ENCODE measurements at regions not wholly inside any gene's neighbourhood (a gene's known extent, or its start where the extent isn't known, plus 50 kb on each side); places are given as distances from the start of the nearest gene placed in this dataset.

- DNase-seq (ENCODE audit: low read depth): no peak
These were observed 51.4 kb upstream of the TMEM132E start for GRCh38 chr17:34527908-34528470.

- no peak for DNase-seq (ENCODE audit: low read depth)
These were observed 52.1 kb upstream of the TMEM132E start for GRCh38 chr17:34527136-34527907.

DNA sequence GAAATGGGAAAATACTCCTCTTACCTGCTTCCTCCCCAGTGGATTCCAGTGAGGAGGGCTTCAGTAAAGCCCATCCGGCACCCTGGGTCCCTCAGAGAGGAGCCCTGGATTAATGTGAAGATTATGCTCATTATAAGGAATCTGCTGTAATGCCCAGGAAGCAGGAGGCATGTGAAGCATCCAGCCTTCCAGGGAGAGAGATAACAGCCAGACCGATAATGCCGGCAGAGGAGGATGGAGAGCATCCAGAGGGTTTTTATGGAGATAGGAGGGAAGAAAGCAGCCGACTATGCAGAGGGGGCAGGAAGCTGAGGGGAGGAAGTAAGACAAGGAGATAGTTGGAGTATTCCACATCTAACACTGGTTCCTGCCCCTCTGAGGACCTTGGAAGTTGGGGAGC, 53.7 kb upstream of the TMEM132E start:
- no peak for DNase-seq (ENCODE audit: low read depth)

- no peak for DNase-seq (ENCODE audit: low read depth)
These were observed 57.4 kb upstream of the TMEM132E start for GRCh38 chr17:34521955-34522354.

- DNase-seq (ENCODE audit: low read depth): no peak
These were observed 60.1 kb upstream of the TMEM132E start for GRCh38 chr17:34519282-34519681.

- DNase-seq (ENCODE audit: low read depth): no peak
These were observed 62.0 kb upstream of the TMEM132E start for GRCh38 chr17:34517406-34517805.

DNA sequence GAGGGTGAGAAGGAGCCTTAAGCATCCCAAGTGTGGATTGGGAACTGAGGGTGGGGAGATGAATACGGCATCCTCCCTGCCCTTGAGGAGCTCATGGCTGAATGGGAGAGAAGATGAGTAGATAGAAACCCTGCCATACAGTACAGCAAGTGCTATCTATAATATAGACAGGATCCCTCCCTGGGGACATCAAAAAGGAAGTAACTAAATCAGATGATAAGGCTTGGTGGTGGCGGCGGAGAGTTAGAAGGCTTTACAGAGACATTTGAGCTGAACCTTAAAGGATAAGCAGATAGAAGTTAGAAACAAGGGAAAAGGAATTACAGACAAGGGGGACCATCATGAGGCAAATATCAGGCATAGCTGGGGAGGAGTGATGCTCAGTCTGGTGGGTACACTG, 67.5 kb upstream of the TMEM132E start:
- DNase-seq (ENCODE audit: low read depth): no peak

DNA sequence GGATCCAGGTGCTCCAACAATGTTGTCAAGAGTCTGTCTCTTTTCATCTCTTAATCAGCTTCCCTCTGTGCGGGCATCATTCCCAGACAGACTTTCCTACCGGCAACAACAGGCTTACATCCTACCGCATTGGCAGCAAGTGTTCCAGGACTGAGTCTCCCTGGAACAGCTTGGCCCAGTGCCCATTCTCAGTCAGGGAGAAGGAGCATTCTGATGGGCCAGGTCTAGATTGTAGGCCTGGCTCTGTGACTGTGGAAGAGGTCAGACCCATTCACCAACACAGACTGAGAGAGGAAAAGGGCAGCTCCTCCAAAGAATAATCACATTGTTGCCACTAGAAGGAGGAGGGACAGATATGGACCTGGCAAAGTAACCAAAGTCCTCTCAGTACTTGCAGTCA, 68.1 kb upstream of the TMEM132E start:
- DNase-seq (ENCODE audit: low read depth): no peak

- no peak for DNase-seq (ENCODE audit: low read depth)
These were observed 74.4 kb upstream of the TMEM132E start for GRCh38 chr17:34504814-34505484.

DNA sequence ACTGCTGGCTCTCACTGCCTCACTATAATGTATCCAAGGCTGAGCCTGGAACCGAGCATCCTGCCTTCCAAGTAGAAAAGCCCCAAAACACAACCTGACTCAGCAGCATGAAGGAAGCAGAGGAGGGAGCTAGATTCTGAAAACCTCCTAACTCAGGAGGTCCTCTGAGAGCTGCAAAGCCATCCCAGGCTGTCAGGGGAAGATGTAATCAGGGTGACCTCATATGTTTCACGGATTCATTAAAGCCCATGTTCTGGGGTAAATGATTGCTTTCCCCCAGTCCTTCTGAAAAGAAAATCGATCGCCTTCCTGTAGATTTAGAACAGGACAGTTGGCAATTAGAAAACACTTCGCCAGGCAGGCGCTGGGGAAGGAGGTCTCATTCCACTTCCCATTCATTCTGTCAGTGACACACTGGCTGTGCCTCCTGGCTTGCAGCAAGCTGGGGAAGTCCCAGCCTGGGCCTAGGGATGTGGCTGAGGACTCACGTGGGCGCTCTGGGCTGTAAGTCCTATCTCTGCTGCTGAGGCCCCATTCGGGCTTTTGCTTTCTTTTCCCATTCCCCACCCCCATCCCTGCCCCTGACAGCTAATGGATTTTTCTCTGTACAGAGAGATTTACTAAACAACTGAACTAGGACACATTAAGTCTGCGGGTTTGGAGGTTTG, 75.7 kb upstream of the TMEM132E start:
- no peak for DNase-seq (ENCODE audit: low read depth)

DNA sequence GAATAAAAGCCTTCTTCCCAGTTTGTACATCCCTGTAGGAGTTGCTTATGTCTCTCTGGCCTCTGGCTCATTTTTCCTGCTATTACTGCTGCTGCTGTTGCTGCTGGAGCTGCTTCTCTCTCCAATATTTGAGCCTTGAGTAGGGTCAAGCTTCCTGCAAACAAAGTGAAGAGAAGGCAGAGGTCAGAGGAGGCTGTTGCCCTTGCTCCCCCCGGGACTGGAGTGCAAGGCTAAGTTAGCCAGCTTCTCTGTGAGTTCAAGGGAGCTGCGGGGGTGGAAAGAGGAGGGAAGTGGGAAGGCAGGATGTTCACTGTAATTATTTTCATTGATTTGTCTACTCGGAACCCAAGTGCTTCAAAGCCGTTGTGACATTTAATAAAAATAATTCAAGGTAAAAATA, 77.0 kb upstream of the TMEM132E start:
- DNase-seq (ENCODE audit: low read depth): no peak

GRCh38 chr17:34499576-34499975, 79.8 kb upstream of the TMEM132E start:
- no peak for DNase-seq (ENCODE audit: low read depth)

DNA sequence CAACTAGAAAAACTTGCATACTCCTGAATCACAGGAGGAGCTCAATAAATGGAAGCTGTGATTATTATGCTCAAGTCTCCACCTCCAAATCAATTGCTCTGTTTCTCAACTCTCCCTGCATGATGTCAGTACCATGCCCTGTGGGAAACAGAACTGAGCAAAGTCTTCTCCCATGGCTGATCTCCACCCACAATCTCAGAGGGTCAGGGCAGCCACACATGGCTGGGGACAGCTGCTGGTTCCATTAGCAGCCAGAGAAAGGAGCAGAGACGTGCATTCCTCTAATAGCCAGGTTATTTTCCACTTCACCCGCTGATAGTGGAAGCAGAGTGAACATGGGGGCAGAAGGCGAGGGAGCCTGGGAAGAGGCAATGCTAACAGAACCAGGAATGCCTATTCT, 85.5 kb upstream of the TMEM132E start:
- DNase-seq (ENCODE audit: low read depth): no peak

DNA sequence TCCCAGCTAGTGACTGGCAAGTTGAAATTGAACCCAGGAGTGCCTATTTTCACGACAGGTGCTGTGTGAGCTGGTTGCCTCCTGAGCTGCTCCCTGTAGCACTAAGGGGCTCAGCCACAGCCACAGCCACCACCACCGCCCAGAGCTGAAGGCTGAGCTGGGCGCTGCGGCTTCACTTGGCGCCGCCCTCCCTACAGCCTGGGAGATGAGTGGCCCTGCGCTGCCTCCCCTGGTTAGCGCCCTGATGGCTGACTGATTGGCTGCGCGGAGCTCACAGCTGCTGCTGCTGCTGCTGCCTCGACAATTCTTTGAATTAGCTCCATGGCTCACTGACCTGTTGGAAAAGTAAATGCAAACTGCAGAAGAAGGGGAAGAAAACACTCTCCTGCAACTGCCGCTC, 91.8 kb upstream of the TMEM132E start:
- no peak for DNase-seq (ENCODE audit: low read depth)

DNA sequence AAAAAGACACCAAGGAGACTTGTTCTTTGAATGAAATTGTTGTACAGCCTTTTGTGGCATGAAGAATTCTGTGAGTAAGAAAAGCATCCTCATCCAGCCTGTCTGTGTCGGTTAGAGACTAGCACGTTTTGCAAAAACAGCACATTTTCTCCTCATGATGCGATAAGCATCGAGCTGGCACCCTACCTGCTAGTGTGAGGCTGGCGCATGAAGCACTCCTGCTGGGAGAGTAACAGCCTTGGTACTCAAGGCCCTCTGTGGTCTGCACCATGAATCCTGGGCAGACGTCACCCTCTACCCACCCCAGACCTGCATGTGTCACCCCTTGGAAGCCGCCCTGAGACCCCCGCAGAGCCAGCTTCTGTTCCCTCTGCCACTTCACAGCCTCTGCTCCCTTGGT, 92.6 kb upstream of the TMEM132E start:
- DNase-seq (ENCODE audit: low read depth): no peak

- DNase-seq (ENCODE audit: low read depth): no peak
These were observed 93.4 kb upstream of the TMEM132E start for GRCh38 chr17:34485999-34486398.

DNA sequence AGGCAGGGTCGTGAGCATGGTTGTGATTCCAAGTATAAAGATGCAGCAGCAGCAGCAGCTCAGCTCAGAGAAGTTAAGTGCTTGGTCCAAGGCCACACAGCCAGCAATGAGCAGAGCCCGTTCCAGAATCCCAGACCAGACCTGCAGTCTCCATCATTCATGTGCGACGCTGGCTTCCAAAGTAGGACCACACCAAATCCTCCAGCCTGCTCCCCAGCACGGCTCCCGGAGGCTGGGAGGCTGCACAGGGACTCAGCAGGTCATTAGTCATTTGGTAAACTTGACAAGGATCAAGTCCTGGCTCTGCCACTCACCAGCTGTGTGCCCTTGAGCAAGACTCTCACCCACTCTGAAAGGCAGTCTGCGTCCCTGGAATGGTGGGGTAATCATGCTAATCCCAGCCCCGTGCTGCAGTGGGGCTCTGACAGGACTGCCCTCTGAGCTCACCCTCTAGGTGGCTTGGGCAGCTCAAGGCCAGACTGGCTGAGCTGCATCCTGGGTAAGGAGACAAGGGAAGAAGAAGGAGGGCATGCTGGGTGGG, 95.1 kb upstream of the TMEM132E start:
- DNase-seq (ENCODE audit: low read depth): no peak

DNA sequence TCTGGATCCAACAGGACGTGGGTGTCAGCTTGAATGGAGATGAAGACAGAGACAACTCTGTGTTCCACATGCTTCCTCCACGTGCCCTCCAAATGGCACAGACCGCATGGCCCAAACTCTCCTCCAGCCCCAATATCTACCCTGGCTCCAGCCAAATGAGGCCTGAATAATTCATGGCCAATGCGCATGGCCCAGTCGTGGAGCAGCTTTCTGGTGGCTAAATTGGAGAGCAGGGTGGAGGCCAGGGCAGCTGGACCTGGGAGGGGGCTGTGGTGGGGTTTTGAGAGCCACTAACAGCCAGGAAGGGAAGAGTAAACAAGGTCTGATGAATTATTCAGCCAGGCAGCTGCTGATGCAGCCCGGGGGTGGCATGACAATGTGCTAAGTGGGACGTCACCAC, 96.7 kb upstream of the TMEM132E start:
- DNase-seq (ENCODE audit: low read depth): no peak

DNA sequence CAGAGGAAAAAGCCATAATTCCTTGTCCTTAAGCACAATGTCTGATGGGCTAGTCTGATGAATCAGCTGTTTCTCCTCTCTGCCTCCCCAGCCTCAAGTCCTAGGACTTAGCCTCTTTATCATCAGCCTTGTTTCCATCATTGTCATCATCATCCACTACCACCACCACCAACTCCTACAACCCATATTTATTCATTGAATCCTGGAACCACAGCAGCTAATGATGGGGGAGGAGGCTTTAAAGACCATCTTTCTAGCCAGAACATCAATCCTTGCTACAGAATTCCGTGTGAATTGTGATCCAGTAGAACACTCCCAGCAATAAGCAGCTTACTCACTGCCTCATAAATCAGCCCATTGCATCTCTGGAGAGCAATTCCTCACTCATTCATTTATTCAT, 97.6 kb upstream of the TMEM132E start:
- no peak for DNase-seq (ENCODE audit: low read depth)

DNA sequence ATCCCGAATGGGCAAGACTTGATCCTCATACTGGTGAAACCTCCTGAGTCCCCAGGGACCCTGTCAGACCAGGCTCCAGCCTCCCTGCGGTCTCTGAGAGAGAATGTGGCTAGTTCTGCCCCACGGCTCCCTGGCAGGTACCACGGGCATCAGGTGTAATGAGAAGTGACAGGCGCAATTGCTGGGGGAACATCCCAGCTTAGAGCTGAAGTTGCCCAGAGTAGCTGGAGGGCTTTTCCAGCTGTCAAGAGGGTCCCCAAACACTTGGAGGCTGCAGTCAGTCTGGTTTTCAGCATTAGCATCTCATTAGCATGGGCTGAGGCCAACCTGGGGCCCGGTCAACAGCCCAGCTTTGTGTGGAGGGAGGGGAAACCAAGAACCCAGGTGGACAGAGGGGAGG, 100.0 kb upstream of the TMEM132E start:
- no peak for DNase-seq (ENCODE audit: low read depth)

GRCh38 chr17:34478244-34478643, 101.1 kb upstream of the TMEM132E start:
- no peak for DNase-seq (ENCODE audit: low read depth)

DNA sequence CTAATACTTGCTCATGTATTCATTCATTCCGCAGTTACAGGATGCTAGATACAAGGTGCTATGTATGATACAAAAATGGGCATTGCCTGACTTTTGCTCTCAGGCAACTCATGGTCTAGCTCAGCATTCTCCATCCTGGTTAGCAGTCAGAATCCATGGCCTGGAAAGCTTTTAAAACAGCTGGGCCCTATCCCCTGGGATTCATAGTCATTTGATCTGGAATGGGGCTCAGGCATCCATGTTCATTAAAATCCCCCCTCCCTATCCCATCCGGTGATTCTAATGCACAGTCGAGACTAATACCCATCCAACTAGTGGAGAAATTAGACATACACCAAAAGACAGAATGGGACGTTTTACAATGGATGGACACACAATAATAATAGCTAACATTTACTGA, 104.1 kb upstream of the TMEM132E start:
- no peak for DNase-seq (ENCODE audit: low read depth)

DNA sequence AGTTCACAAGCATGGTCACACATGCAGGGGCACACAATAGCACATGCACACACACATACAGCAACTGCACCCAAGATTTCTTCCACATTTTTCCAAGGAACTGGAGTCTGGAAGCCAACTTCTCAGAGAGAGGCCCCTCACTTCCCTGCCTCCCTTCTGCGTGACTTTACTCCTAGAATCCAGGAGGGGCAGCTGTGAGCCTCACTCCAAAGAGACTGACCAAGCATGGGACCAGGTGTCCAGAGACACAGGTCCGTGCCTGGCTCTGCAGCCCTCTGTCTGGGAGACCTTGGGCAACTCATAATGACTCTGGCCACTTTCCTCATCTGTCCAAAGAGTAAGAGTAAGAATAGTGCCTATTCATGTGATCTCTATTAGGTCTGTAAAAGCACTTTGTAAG, 104.7 kb upstream of the TMEM132E start:
- no peak for DNase-seq (ENCODE audit: low read depth)

Data from CMK (cell line).